NOMO-1 treated with dmso at 0.1 percent for 144 hours (cell line): ENCODE measurements at regions not wholly inside any gene's neighbourhood (a gene's known extent, or its start where the extent isn't known, plus 50 kb on each side); places are given as distances from the start of the nearest gene placed in this dataset.
"Not testable (repeated sequence)": the region's sequence is repeated elsewhere in the genome, so short reads cannot be mapped to it uniquely, and the experiment has no call there.

Experiments
- DNase-seq: peaks from one replicate; lab custom pipeline; 2025; ENCODE audit not compliant: unreplicated experiment; lab: John Stamatoyannopoulos, UW

DNA sequence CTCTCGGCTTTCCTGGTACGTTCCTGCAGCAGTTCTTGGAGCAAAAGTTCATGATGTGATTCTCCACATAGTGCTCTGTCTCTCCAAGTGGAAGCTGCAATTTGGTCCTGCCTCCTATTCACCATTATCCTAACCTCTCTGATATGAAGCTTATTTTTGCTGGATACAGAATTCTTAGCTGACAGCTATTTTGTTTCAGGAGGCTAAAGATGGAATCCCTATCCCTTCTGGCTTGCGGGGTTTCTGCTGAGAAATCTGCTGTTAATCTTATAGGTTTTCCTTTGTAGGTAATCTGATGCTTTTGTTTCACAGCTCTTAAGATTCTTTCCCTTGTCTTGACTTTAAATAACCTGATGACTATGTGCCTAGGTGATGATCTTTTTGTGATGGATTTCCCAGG is 181.6 kb upstream of the VLDLR start:
- DNase-seq, result no peak

DNA sequence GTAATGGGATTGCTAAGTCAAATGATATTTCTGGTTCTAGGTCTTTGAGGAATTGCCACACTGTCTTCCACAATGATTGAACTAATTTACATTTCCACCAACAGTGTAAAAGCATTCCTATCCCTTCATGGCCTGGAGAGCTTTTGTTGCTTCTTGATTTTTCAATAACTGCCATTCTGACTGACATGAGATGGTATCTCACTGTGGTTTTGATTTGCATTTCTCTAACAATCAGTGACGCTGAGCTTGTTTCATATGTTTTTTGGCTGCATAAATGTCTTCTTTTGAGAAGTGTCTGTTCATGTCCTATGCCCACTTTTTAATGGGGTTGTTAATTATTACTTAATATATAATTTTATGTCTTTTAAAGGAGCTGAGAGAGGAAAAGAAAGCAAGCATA is 177.7 kb upstream of the VLDLR start:
- DNase-seq, result not testable (repeated sequence)

DNA sequence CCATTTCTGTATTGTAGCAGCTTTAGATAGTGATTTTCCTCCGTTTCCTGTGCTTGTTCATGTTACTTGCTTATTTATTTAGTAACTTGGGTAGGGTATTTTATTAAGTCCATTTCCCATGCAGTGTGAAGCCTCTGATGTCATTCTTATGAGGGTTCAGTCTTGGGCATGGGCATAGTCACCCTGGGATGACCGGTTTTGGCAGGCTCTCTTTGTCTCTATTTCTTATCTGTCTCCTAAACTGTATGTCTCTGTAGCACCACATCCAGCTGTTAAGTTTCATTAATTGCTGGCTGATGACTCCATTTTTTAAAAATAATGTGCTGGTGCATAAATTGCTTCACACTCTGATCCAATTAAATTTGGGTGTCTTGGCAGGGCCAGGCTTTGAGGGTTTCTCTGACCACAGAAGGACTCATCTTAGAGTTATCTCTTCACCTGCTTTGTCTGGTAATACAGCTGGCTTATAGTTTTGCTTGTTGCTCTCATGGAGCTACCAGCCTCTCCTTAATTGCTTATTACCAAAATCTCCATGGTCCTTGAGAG is 173.3 kb upstream of the VLDLR start:
- DNase-seq, result no peak

DNA sequence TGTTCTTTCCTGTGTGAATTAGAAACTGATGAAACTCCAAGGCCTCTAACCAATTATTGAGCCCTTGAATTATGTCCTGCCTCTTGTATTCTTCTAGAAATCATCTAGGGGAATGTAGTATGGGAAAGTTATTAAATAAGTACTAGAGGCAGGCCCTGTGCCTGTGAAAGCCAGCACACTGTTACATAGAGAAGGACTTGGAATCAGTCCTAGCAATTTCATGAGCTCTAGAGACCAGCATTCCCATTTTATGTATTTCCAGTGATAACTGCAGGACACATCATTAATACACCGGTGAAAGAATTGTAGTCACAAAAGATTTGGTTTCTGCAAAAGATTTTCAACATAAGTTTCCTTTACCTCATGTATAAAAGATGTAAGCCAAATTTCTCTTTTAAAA is 168.5 kb upstream of the VLDLR start:
- DNase-seq, result no peak

DNA sequence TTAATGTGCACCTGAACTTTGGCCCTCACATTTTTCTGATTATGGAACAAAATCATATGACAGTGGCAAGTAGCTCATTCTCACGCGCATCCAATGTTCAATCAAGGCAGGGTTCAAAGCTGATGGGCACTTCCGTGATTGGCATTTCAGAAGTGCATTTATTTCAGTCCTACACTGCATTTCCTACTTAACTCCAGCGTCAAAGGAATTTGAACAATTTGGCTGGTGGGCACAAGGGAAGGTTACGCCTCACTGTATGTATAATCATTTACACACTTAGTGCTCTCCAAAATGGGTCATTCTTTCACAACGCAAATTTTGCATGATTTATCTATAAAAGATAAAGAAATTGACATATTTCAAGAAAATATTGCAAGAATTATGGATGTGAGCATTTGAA is 167.9 kb upstream of the VLDLR start:
- no peak for DNase-seq

DNA sequence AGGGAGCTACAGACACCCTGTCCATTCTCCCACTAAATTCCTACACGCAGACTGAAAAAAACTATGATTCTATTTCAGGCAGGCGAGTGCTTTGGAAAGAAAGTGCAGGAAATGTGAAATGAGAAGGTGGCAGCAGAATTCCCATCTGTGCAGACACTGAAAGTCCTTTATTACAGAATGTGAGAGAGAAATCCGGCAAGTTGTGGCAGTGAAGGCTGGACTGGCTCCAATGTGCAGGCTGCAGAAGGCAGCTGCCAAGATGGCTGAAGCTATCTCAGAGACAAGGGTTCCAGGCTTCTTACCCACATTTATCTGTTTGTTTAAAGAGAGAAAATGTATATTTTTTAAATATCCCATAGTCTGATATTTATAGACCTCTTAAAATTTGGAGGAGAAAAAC is 161.8 kb upstream of the VLDLR start:
- DNase-seq, result no peak

DNA sequence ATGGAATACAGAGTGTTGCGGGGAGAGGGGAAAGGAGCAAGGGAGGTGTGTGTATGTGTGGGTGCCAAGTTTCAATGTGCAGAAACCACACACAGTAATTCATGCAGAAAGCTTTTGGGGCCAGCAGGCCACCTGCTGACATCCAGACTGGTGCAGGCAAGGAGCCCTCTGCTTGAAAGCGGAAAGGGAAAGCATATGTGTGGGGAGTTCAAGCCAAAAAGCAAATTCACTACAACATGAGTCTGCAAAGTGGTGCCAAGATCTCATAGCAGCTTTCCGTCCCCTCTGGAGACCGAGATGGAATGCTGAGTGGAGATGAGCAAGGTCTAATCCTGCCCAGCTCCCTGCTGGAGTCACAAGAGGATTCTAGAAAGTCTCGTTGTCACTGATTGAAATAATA is 159.7 kb upstream of the VLDLR start:
- DNase-seq, result no peak

DNA sequence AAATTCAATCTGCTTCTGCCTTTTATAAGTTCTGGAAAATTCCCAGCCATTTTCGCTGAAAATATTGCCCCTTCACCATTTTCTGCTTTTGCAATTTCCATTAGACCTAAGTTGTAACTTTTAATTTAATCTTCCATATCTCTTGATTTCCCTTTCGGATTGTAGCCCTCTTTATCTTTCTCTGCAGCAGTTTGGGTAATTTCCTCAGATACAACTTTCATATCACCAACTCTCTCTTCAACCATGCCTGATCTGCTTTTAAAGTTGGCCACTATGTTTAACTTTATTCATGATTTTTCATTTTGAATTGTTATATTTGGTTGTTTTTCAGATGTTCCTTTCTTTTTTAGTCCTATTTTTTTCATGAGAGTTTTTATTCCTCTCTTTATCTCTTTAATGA is 157.0 kb upstream of the VLDLR start:
- DNase-seq, result no peak

DNA sequence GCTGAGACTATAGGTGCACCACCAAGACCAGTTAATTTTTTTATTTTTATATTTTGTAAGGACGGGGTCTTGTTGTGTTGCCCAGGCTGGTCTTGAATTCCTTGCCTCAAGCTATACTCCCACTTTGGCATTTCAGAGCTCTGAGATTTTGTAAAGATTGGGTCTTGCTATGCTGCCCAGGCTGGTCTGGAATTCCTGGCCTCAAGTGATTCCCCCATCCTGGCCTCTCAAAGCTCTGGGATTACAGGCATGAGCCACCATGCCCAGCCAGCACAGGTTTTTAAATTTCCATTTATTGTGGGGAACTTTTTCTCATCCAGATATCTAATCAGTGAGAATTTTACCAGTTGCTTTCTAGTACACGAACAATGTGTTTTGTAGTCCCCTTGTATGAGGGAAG is 156.1 kb upstream of the VLDLR start:
- no peak for DNase-seq

DNA sequence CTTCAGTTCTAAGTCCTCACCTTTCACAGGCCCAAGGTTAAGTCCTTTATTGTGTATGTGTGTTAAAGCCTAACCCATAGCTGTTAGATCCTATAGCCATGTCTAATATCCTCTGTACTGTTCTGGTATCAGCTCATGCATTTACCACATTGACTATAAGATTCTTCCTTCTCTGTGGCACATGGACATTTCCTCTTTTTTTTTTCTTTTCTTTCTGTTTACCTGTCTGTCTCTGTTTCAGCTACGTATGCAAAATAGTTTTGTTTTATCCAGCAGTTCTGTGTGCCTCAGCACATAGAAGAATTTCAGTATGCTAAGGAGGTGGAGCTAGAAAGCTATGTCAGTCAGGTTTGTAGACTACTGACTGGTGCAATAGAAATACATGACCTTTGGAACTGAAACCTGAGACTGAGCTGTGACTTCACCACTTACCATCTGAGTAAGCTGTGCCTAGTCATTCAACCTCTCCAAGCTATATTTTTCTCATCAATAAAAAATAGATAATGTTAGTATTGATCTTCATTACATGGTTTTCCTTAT is 155.6 kb upstream of the VLDLR start:
- DNase-seq, result no peak

DNA sequence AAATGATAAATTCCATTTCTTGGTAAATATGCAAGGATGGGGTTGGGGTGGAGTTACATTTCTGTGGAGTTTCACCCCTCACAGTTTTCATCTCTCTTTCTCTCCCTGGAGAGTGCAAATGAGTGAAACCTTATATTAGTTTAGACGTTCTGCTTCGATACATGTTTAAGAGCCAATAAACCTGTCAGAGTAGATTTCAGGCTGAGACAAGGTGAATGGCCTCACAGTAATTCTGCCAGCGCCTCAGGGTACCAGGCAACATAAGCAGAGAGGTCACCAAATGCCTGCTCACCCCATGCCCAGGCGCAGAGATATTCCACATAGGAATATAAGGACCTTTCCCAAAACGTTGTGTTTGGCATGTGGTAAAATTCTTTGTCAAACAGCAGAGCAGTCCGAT is 154.9 kb upstream of the VLDLR start:
- DNase-seq, result no peak

DNA sequence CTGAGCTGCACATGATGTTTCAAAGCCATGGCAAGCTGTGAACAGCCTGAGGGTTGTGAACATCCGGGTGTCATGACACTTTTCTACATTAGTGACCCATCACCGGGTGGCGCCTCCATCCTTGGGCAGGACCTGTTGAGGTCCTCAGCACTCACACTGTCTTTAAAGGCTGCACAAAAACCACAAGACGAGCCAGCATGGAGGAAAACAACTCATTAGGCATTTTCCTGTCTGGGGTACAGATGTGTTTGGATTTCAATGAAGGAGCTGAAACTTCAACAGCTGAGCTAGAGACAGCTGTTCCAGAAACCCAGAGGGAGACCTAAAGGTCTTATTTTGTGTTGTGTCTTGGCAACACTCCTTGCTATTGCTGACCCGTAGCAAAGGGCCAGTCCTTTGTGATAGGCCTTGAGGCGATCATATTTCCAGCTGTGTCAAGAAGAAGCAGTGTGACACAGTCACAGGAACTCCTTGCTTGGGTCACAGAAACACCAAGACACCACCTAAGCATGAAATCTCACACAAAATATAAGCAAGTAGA is 151.8 kb upstream of the VLDLR start:
- no peak for DNase-seq

DNA sequence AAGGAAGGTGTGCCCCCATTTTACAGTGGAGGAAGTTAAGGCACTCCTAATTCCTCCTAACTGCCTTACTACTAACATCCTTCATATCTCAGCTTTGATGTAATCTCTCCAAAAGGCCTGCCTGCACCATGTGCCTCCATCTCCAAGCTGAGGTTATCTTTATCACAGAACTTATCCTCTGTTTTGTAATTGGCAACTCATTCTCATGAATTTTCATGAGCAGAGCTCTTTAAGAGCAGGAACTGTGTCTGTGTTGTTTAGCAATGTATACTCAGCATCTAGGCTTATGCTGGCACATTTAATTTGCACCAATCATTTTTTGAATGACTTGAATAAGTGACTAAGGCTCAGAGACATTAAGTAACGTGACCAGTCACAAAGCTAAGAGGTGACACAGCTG is 147.9 kb upstream of the VLDLR start:
- DNase-seq, result no peak

DNA sequence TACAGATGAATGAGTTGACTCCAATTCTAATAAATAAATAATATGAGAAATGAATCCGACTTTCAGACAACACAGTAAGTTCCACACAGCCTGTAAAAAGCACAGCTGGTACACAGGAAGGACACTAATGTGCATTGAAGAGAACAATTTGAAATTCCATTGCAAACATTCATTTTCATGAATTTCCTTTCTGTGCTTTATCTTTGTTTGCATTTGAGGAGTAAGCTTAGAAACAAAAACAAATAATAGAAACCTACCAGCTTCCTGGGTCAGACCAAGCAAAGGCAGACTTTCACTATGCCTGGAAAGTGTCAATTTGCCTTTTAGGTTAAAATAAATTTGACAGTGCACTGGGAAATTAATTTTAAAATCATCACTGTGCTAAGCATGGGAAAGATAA is 143.8 kb upstream of the VLDLR start:
- DNase-seq, result no peak

DNA sequence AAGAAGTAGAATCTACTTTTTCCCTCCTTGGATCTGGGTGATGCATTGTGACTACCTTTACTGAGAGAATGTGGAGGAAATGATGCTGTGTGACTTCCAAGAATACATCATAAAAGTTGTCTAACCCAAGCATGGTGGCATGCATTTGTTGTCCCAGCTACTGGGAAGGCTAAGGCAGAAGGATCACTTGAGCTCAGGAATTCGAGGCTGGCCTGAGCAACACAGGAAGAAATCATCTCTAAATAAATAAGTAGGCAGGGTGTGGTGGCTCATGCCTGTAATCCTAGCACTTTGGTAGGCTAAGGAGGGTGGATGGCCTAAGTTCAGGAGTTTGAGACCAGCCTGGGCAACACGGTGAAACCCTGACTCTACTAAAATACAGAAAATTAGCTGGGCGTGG is 143.2 kb upstream of the VLDLR start:
- DNase-seq, result no peak

DNA sequence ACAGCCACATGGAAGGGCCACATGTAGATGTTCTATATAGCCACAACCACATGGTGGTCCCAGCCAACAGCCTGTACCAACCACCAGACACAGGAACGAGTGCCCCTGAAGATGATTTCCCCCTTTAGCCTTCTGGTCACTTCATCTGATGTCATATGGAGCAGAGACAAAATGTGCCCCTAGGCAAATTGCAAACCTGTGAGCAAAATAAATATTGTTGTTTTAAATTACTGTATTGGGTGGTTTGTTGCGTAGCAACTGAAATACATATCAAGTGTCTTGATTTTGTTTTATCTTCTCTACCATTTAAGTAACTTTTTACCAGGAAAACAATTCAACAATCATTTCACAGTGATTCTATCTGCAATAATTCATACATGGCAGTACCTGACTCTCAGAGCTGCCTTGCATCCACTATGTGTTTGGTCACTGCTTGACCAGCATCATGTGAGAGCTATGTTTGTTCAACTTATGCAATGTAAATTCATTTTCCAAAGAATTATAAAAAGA is 142.5 kb upstream of the VLDLR start:
- DNase-seq, result no peak

DNA sequence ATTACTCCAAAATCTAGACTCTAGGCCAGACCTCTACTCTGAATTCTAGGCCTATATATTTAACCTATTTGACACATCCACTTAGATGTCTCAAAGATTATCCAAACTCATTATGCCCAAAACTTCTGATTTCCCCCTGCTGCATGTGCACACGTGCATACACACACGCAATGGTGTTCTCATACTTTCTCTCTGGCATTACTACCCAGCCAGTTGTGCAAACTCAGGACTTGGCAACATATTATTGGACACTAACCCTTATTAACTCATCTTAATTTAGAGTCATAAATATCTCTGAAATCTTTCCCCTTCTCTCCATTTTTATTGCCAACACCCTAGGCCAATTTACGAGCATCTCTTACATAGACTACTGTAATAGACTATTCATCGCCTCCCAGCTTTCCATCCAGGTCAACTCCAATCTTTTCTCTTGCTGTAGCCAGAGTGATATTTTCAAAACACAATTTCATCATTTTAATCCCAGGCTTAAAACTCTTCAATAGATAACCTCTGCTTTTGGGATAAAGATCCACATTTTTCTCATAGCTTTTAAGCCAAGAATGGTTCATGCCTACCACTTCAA is 141.2 kb upstream of the VLDLR start:
- DNase-seq, result no peak

DNA sequence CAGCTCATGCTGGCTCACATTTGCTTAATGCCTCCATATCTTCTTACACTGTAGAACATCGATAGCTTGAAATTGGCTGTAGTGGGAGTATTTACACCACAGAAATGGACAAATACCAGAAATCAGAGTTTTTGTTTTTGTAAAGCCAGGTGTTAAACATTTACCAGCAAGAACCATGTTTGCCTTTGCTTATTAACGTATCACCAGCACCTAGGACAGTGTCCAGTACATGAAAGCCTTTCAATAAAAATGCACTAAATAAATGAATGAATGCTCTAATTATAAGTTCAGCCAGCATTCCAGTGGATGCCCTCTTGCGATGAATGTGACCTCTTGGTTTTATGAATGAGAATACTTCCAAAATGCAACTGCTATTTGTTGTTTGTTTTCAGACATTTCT is 140.4 kb upstream of the VLDLR start:
- no peak for DNase-seq

DNA sequence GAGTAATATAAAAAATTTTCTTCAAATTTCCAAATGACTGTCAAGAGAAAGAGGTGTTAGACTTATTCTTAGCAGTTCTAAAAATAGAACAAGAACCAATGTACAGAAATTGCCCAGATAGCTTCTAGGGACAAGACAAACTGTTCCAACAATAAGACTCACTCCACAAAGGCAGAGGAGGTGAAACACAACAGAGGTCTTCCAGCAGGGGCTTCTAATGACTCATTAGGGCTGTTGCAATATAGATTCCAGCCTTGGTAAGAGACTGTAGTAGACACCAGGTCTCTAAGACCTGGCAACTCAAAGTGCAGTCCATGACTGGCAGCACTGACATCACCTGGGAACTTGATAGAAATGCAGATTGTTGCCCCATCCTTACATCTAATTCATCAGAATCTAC is 134.6 kb upstream of the VLDLR start:
- no peak for DNase-seq

DNA sequence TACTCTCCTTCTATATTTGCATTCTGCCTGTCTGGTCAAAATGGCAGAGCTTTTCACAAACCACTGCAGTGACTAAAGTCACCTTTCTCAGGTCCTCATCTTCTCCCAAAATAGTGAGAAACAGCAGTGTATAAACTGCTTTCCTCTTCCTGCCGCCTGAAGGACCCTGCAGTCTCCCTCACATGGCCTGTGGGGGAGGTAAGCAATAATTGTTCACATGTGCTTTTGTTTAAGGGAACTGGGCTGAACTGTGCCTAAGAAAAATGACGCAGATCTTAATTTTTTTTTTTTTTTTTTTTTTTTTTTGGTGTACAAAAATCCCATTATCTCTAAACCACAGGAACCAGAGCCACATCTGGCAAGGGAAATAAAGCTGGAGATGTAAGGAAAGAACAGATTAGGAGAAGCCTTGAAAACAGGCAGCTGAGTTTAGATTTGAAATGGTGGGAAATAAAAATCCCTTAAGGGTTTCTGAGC is 131.7 kb upstream of the VLDLR start:
- no peak for DNase-seq

DNA sequence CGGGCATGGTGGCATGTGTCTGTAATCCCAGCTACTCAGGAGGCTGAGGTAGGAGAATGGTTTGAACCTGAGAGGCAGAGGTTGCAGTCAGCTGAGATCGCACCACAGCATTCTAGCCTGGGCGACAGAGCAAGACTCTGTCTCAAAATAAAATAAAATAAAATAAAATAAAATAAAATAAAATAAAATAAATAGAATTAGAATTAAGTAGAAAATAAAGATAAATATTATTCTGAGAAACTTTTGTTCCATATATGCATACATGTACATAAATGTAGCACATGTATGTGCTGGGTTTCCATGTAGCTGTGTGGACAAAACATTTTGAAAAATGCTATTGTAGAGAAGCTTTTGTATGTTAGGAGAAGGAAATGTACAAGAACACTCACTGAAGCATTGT is 129.4 kb upstream of the VLDLR start:
- DNase-seq, result no peak

DNA sequence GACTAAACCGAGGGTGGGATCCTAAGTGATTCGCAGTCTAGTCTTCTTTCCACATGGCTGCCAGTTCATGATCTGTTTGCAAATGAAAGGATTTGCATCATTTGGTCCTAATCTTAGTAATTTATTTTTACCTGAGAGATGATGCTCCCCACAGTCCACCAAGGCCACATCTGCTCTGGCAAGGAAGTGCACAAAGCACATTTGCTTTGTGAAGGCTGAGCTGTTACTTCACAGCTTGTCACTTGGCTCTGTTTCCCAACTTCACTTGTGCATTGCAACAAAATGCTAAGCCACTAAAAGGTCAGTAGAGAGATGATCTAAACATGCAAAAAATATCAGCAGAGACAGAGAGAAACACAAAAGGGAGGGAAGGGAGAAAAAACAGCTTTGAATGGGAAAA is 128.5 kb upstream of the VLDLR start:
- DNase-seq, result no peak

DNA sequence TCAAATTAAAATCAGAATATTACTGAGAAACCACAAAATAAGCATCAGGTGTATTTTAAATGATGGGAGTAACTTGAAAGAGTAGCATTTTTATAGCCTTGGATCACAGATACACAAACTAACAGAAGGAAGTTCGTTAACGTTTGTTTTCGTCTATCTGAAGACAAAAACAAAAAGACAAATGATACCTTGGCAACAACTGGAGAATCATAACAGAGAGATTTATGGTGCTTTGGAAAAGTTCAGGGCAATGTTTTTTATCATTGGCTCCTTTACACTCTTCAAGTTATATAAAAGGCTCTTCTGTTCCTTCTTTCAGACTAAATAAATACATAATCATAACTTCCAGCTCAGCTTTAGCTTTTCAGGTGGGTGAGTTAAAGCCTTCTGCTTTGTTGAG is 128.1 kb upstream of the VLDLR start:
- DNase-seq, result no peak
